ENCODE measurements at regions not wholly inside any gene's neighbourhood (a gene's known extent, or its start where the extent isn't known, plus 50 kb on each side); places are given as distances from the start of the nearest gene placed in this dataset.

- no peak overlapping the region for H3K4me2 ChIP-seq
- Mint-ChIP-seq H3K9me3 (peaks cover 6% of the 10 kb centered on the region), H3K36me3 (no peaks in the 10 kb centered on the region), H3K27ac (no peak overlapping the region), H3K4me3 (no peak overlapping the region), H3K27me3 (ENCODE audit: insufficient read depth, low read depth) (peaks cover 2% of the 10 kb centered on the region), H3K4me1 (peaks cover 10% of the 10 kb centered on the region)
- H3F3A ChIP-seq (ENCODE audit: low read depth), result peaks cover 4% of the 10 kb centered on the region
- H4K20me1 ChIP-seq (ENCODE audit: low read depth), result no peaks in the 10 kb centered on the region
- no peaks in the 10 kb centered on the region for H3K27me3 ChIP-seq
- H3K27ac ChIP-seq, result no peak overlapping the region
- TF ChIP-seq EZH2 (IDR thresholded peaks at IDR 0.05), result no peak
- TF ChIP-seq EZH2phosphoT487 (IDR thresholded peaks at IDR 0.05), result no peak
- no peak for TF ChIP-seq CTCF (IDR thresholded peaks at IDR 0.05)
- no peak overlapping the region for H3K9ac ChIP-seq
- no peak for DNase-seq (ENCODE audit: low spot score)
- no peaks in the 10 kb centered on the region for H3K36me3 ChIP-seq
- H3K4me3 ChIP-seq, result no peak overlapping the region
- no peak overlapping the region for H2AFZ ChIP-seq (replicated peaks)
- H3K79me2 ChIP-seq (ENCODE audit: low read depth), result no peaks in the 10 kb centered on the region
- no peaks in the 10 kb centered on the region for H3K9me3 ChIP-seq (ENCODE audit: low read depth)
- peaks cover 11% of the 10 kb centered on the region for H3K4me1 ChIP-seq
These were observed 514.3 kb downstream of the PCDH7 start for GRCh38 chr4:31234494-31234893.

GRCh38 chr4:31234901-31235300 is 514.7 kb downstream of the PCDH7 start:
- peaks cover 2% of the 10 kb centered on the region for H3K27me3 Mint-ChIP-seq (ENCODE audit: insufficient read depth, low read depth)
- H3K27ac Mint-ChIP-seq, result no peak overlapping the region
- H3K4me1 Mint-ChIP-seq, result peaks cover 10% of the 10 kb centered on the region
- Histone ChIP-seq H3K79me2 (ENCODE audit: low read depth) (no peaks in the 10 kb centered on the region), H3K4me1 (peaks cover 11% of the 10 kb centered on the region), H3K9ac (no peak overlapping the region), H2AFZ (replicated peaks) (no peak overlapping the region), H3K27ac (no peak overlapping the region), H3K27me3 (no peaks in the 10 kb centered on the region), H3F3A (ENCODE audit: low read depth) (peaks cover 4% of the 10 kb centered on the region), H4K20me1 (ENCODE audit: low read depth) (no peaks in the 10 kb centered on the region), H3K9me3 (ENCODE audit: low read depth) (no peaks in the 10 kb centered on the region), H3K4me2 (no peak overlapping the region), H3K4me3 (no peak overlapping the region), H3K36me3 (no peaks in the 10 kb centered on the region)
- TF ChIP-seq CTCF (IDR thresholded peaks at IDR 0.05) (no peak), EZH2 (IDR thresholded peaks at IDR 0.05) (no peak), EZH2phosphoT487 (IDR thresholded peaks at IDR 0.05) (no peak)
- no peak for DNase-seq (ENCODE audit: low spot score)
- H3K4me3 Mint-ChIP-seq, result no peak overlapping the region
- H3K9me3 Mint-ChIP-seq, result peaks cover 6% of the 10 kb centered on the region
- H3K36me3 Mint-ChIP-seq, result no peaks in the 10 kb centered on the region

GRCh38 chr4:31236020-31236638 is 516.0 kb downstream of the PCDH7 start:
- DNase-seq (ENCODE audit: low spot score), result peak; percentile 23
- Histone ChIP-seq H3K36me3 (no peaks in the 10 kb centered on the region), H3K9ac (no peak overlapping the region), H4K20me1 (ENCODE audit: low read depth) (no peaks in the 10 kb centered on the region), H3K4me3 (no peak overlapping the region), H2AFZ (replicated peaks) (no peak overlapping the region), H3K9me3 (ENCODE audit: low read depth) (no peaks in the 10 kb centered on the region), H3K27ac (peak overlapping the region; percentile 25), H3K4me1 (peaks cover 11% of the 10 kb centered on the region), H3K4me2 (no peak overlapping the region), H3F3A (ENCODE audit: low read depth) (peaks cover 4% of the 10 kb centered on the region), H3K27me3 (no peaks in the 10 kb centered on the region), H3K79me2 (ENCODE audit: low read depth) (no peaks in the 10 kb centered on the region)
- Mint-ChIP-seq H3K27ac (no peak overlapping the region), H3K27me3 (ENCODE audit: insufficient read depth, low read depth) (peaks cover 2% of the 10 kb centered on the region), H3K4me1 (peaks cover 10% of the 10 kb centered on the region), H3K4me3 (no peak overlapping the region), H3K9me3 (peaks cover 6% of the 10 kb centered on the region), H3K36me3 (no peaks in the 10 kb centered on the region)
- TF ChIP-seq CTCF (IDR thresholded peaks at IDR 0.05), result no peak
- no peak for TF ChIP-seq EZH2phosphoT487 (IDR thresholded peaks at IDR 0.05)
- TF ChIP-seq EZH2 (IDR thresholded peaks at IDR 0.05), result no peak

Data from neural progenitor cell (in vitro differentiated cells).